ENCODE measurements at regions not wholly inside any gene's neighbourhood (a gene's known extent, or its start where the extent isn't known, plus 50 kb on each side); places are given as distances from the start of the nearest gene placed in this dataset.

GRCh38 chr21:16285605-16286126 lies 555.9 kb downstream of the USP25 start:
- TF ChIP-seq CTCF (IDR thresholded peaks at IDR 0.05), result no peak
- no peak for TF ChIP-seq EP300 (IDR thresholded peaks at IDR 0.05)
- no peak for TF ChIP-seq POLR2A (IDR thresholded peaks at IDR 0.05)

Data from suprapubic skin (tissue), 3 donors.